Gastrocnemius medialis (tissue), 4 donors: ENCODE measurements at regions not wholly inside any gene's neighbourhood (a gene's known extent, or its start where the extent isn't known, plus 50 kb on each side); places are given as distances from the start of the nearest gene placed in this dataset.

ENCODE experiments used
- CTCF ChIP-seq, 5 experiments: fragments of 450-650 bp in 3 of 5; fragments of 200-600 bp in 2 of 5; sonication (generic) in 2 of 5; IDR thresholded peaks in 4 of 5; conservative IDR thresholded peaks in 1 of 5; 1 replicate in 4 of 5; 2 replicates in 1 of 5; pipeline ENCODE4 v1.5.1; 2016 to 2019; ENCODE audit warnings: antibody characterized with exemption in 5 of 5, mild to moderate bottlenecking in 3 of 5, moderate library complexity in 3 of 5
- POLR2A ChIP-seq, 2 donors: fragments of 450-650 bp; IDR thresholded peaks; one replicate each; pipeline ENCODE4 v1.6.1; 2017; ENCODE audit warnings: antibody characterized with exemption in 2 of 2, mild to moderate bottlenecking in 2 of 2, moderate library complexity in 2 of 2

- TF ChIP-seq CTCF (IDR thresholded peaks at IDR 0.05 in 4 of 5, conservative IDR thresholded peaks at IDR 0.05 in 1 of 5) (no peak), POLR2A (IDR thresholded peaks at IDR 0.05) (no peak)
These were observed 161.1 kb downstream of the SCP2D1 start for GRCh38 chr20:18974660-18975059.
